Panc1 (cell line): ENCODE measurements at regions not wholly inside any gene's neighbourhood (a gene's known extent, or its start where the extent isn't known, plus 50 kb on each side); places are given as distances from the start of the nearest gene placed in this dataset.

Source experiments
- POLR2AphosphoS5 ChIP-seq: IDR thresholded peaks from 2 replicates; pipeline ENCODE4 v1.6.1; 2012; ENCODE audit warnings: mild to moderate bottlenecking, low read depth, low read length, moderate library complexity
- TF ChIP-seq, protein P1 (sequence below): fragments of 450-650 bp; IDR thresholded peaks from 2 replicates; pipeline ENCODE4 v1.5.1; 2017; ENCODE audit warnings: mild to moderate bottlenecking

DNA sequence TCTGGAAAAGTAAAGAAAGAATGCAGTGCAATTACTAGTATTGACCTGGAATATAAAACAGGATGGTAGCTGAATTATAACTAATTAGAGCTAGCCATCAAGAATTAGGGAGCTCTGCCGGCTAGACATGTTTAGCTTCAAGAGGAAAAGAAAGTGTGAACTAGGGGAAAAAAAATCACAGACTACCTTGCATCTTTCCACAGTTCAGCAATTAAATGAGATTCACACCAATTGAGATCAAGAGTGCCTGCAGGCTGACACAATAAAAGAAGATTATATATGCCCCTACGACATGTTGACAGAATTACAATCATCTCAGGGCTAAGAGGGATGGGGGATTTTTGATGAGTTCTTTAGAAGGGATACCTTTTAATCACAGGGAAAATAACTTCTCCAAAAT is 303.3 kb upstream of the CELF2 start:
- no peak for TF ChIP-seq POLR2AphosphoS5
- TF ChIP-seq, protein P1, sequence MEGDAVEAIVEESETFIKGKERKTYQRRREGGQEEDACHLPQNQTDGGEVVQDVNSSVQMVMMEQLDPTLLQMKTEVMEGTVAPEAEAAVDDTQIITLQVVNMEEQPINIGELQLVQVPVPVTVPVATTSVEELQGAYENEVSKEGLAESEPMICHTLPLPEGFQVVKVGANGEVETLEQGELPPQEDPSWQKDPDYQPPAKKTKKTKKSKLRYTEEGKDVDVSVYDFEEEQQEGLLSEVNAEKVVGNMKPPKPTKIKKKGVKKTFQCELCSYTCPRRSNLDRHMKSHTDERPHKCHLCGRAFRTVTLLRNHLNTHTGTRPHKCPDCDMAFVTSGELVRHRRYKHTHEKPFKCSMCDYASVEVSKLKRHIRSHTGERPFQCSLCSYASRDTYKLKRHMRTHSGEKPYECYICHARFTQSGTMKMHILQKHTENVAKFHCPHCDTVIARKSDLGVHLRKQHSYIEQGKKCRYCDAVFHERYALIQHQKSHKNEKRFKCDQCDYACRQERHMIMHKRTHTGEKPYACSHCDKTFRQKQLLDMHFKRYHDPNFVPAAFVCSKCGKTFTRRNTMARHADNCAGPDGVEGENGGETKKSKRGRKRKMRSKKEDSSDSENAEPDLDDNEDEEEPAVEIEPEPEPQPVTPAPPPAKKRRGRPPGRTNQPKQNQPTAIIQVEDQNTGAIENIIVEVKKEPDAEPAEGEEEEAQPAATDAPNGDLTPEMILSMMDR = no peak
